AG10803 (cell line): ENCODE measurements at regions not wholly inside any gene's neighbourhood (a gene's known extent, or its start where the extent isn't known, plus 50 kb on each side); places are given as distances from the start of the nearest gene placed in this dataset.
"Not testable (repeated sequence)": the region's sequence is repeated elsewhere in the genome, so short reads cannot be mapped to it uniquely, and the experiment has no call there.

Source experiments
- DNase-seq: peaks from one replicate; pipeline ENCODE4 v3.0.0; 2010; ENCODE audit warnings: low read depth
- H3K4me3 ChIP-seq: 2 replicates; pipeline ENCODE4 v1.5.1; 2011; ENCODE audit warnings: mild to moderate bottlenecking, low read length, control low read depth
- CTCF ChIP-seq: conservative IDR thresholded peaks from 2 replicates; pipeline ENCODE4 v1.5.1; 2011; ENCODE audit warnings: mild to moderate bottlenecking, low read length, control low read depth, inconsistent platforms

- H3K4me3 ChIP-seq: no peak overlapping the region
- TF ChIP-seq CTCF: no peak
- no peak for DNase-seq
Observed at GRCh38 chr16:17970157-17970765, 366.3 kb downstream of the NPIPA8 start.

DNA sequence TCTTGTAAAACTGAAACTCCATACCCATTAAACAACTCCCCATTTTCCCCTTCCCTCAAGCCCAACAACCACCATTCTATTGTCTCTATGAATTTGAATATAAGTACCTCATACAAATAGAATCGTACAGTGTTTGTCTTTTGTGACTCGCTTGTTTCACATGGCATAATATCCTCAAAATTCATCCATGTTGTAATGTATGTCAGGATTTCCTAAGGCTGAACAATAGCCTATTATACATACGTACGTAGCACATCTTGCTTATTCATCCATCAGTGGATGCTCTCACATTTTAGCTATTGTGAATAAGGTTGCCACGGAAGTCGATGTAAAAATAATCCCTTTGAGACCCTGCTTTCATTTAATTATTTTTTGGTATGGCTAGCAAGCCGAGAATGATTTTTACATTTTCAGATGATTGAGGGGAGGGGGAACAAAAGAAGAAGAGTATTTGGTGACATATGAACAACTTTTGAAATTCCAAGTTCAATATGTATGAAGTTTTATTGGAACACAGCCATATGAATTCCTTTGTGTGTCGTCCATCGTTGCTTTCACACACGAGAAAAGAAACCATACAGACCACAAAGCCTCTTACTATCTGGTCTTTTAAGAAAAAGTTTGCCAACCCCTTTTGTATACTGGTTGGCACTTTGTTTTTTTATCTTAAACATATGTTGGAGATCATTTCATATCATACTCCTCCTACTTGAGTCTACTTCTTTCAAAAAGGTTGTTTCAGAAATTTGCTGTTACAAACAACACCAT lies 371.2 kb downstream of the NPIPA8 start:
- H3K4me3 ChIP-seq: no peak overlapping the region
- DNase-seq: no peak
- no peak for TF ChIP-seq CTCF

- no peak overlapping the region for H3K4me3 ChIP-seq
- TF ChIP-seq CTCF: no peak
- no peak for DNase-seq
Observed at GRCh38 chr16:17964196-17964595, 372.3 kb downstream of the NPIPA8 start.

- TF ChIP-seq CTCF: no peak
- H3K4me3 ChIP-seq: no peak overlapping the region
- DNase-seq: no peak
Observed at GRCh38 chr16:17963185-17963836, 373.2 kb downstream of the NPIPA8 start.

GRCh38 chr16:17962726-17963125 lies 373.8 kb downstream of the NPIPA8 start:
- TF ChIP-seq CTCF: no peak
- H3K4me3 ChIP-seq: no peak overlapping the region
- no peak for DNase-seq

- not testable (repeated sequence) for DNase-seq, H3K4me3 ChIP-seq
Observed at GRCh38 chr16:17961822-17962221, 374.7 kb downstream of the NPIPA8 start.

- H3K4me3 ChIP-seq: no peak overlapping the region
- DNase-seq: peak; percentile 64
- no peak for TF ChIP-seq CTCF
Observed at GRCh38 chr16:17951378-17951777, 385.2 kb downstream of the NPIPA8 start.
